ENCODE measurements at regions not wholly inside any gene's neighbourhood (a gene's known extent, or its start where the extent isn't known, plus 50 kb on each side); places are given as distances from the start of the nearest gene placed in this dataset.

GRCh38 chr1:191734321-191734720 lies 423.9 kb upstream of the RGS18 start:
- H3K4me3 ChIP-seq (ENCODE audit: low read depth in 1 of 2, low read length in 1 of 2): no peak overlapping the region
- H3K4me1 ChIP-seq (ENCODE audit: control insufficient read depth in 1 of 2, insufficient read depth in 1 of 2, low read depth in 1 of 2, low read length in 1 of 2): no peaks in the 10 kb centered on the region
- TF ChIP-seq, protein P1, sequence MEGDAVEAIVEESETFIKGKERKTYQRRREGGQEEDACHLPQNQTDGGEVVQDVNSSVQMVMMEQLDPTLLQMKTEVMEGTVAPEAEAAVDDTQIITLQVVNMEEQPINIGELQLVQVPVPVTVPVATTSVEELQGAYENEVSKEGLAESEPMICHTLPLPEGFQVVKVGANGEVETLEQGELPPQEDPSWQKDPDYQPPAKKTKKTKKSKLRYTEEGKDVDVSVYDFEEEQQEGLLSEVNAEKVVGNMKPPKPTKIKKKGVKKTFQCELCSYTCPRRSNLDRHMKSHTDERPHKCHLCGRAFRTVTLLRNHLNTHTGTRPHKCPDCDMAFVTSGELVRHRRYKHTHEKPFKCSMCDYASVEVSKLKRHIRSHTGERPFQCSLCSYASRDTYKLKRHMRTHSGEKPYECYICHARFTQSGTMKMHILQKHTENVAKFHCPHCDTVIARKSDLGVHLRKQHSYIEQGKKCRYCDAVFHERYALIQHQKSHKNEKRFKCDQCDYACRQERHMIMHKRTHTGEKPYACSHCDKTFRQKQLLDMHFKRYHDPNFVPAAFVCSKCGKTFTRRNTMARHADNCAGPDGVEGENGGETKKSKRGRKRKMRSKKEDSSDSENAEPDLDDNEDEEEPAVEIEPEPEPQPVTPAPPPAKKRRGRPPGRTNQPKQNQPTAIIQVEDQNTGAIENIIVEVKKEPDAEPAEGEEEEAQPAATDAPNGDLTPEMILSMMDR (IDR thresholded peaks at IDR 0.05): no peak
- H3K9me3 ChIP-seq: no peaks in the 10 kb centered on the region
- H3K27me3 ChIP-seq: no peaks in the 10 kb centered on the region
- no peak overlapping the region for H3K27ac ChIP-seq
- H3K36me3 ChIP-seq: no peaks in the 10 kb centered on the region

DNA sequence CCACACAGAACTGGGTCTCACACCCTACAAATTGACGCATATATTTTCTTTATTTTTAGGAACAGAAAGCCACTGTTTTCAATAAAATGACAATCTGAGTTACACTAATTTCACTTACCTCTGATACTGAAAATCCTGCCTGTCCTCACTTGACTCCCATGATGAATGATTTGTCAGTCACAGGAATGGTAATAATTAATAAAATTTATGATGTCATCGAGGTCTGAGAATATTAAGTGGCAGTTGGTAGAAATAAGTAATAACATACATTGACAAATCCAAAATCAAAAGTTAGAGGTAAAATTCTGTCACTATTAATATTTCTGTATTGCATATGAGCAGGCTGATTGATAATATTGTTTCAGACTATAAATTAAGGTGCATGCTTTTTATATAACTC lies 418.7 kb upstream of the RGS18 start:
- TF ChIP-seq, protein P1 (IDR thresholded peaks at IDR 0.05): no peak

GRCh38 chr1:191752342-191752741 lies 405.9 kb upstream of the RGS18 start:
- Histone ChIP-seq H3K4me3 (ENCODE audit: low read depth in 1 of 2, low read length in 1 of 2) (no peak overlapping the region), H3K36me3 (no peaks in the 10 kb centered on the region), H3K27ac (no peak overlapping the region), H3K27me3 (no peaks in the 10 kb centered on the region), H3K9me3 (no peaks in the 10 kb centered on the region), H3K4me1 (ENCODE audit: control insufficient read depth in 1 of 2, insufficient read depth in 1 of 2, low read depth in 1 of 2, low read length in 1 of 2) (no peaks in the 10 kb centered on the region)
- TF ChIP-seq, protein P1 (IDR thresholded peaks at IDR 0.05): no peak

More for the DNA sequence above, 418.7 kb upstream of the RGS18 start:
- Histone ChIP-seq H3K27ac (no peak overlapping the region), H3K36me3 (no peaks in the 10 kb centered on the region), H3K27me3 (no peaks in the 10 kb centered on the region), H3K4me1 (ENCODE audit: control insufficient read depth in 1 of 2, insufficient read depth in 1 of 2, low read depth in 1 of 2, low read length in 1 of 2) (no peaks in the 10 kb centered on the region), H3K9me3 (no peaks in the 10 kb centered on the region), H3K4me3 (ENCODE audit: low read depth in 1 of 2, low read length in 1 of 2) (no peak overlapping the region)

GRCh38 chr1:191760016-191760415 lies 398.2 kb upstream of the RGS18 start:
- no peaks in the 10 kb centered on the region for H3K36me3 ChIP-seq
- no peaks in the 10 kb centered on the region for H3K4me1 ChIP-seq (ENCODE audit: control insufficient read depth in 1 of 2, insufficient read depth in 1 of 2, low read depth in 1 of 2, low read length in 1 of 2)
- no peaks in the 10 kb centered on the region for H3K9me3 ChIP-seq
- H3K27ac ChIP-seq: no peak overlapping the region
- no peaks in the 10 kb centered on the region for H3K27me3 ChIP-seq
- TF ChIP-seq, protein P1 (IDR thresholded peaks at IDR 0.05): no peak
- H3K4me3 ChIP-seq (ENCODE audit: low read depth in 1 of 2, low read length in 1 of 2): no peak overlapping the region

GRCh38 chr1:191788551-191788950 lies 369.7 kb upstream of the RGS18 start:
- TF ChIP-seq, protein P1 (IDR thresholded peaks at IDR 0.05): no peak
- Histone ChIP-seq H3K27ac (no peak overlapping the region), H3K4me3 (ENCODE audit: low read depth in 1 of 2, low read length in 1 of 2) (no peak overlapping the region), H3K36me3 (no peaks in the 10 kb centered on the region), H3K9me3 (no peaks in the 10 kb centered on the region), H3K27me3 (no peaks in the 10 kb centered on the region), H3K4me1 (ENCODE audit: control insufficient read depth in 1 of 2, insufficient read depth in 1 of 2, low read depth in 1 of 2, low read length in 1 of 2) (no peaks in the 10 kb centered on the region)

GRCh38 chr1:191798178-191798577 lies 360.1 kb upstream of the RGS18 start:
- H3K9me3 ChIP-seq: no peaks in the 10 kb centered on the region
- no peaks in the 10 kb centered on the region for H3K27me3 ChIP-seq
- H3K4me1 ChIP-seq (ENCODE audit: control insufficient read depth in 1 of 2, insufficient read depth in 1 of 2, low read depth in 1 of 2, low read length in 1 of 2): no peaks in the 10 kb centered on the region
- no peak overlapping the region for H3K4me3 ChIP-seq (ENCODE audit: low read depth in 1 of 2, low read length in 1 of 2)
- TF ChIP-seq, protein P1 (IDR thresholded peaks at IDR 0.05): no peak
- H3K27ac ChIP-seq: no peak overlapping the region
- no peaks in the 10 kb centered on the region for H3K36me3 ChIP-seq

Measured in neutrophil (primary cell).